OCI-LY3 (cell line): ENCODE measurements at regions not wholly inside any gene's neighbourhood (a gene's known extent, or its start where the extent isn't known, plus 50 kb on each side); places are given as distances from the start of the nearest gene placed in this dataset.

Experiments used
- CTCF ChIP-seq: fragments of 200-600, 300-600 bp; sonication (generic); IDR thresholded peaks from 2 replicates; pipeline ENCODE4 v1.5.1; 2014; ENCODE audit warnings: antibody characterized with exemption, low read length, low read depth
- EZH2phosphoT487 ChIP-seq: fragments of 200-600 bp; shearing (Covaris generic); IDR thresholded peaks from 2 replicates; pipeline ENCODE4 v1.6.1; 2018; ENCODE audit warnings: antibody characterized with exemption, mixed run types, low read depth

- TF ChIP-seq CTCF = no peak
- no peak for TF ChIP-seq EZH2phosphoT487
These were observed 130.4 kb upstream of the MON1B start for GRCh38 chr16:77060614-77061013.
